NCI-H82 treated with DMSO at 0.1 percent for 48 hours (cell line): ENCODE measurements at regions not wholly inside any gene's neighbourhood (a gene's known extent, or its start where the extent isn't known, plus 50 kb on each side); places are given as distances from the start of the nearest gene placed in this dataset.

Experiments
- DNase-seq: peaks from one replicate; lab custom pipeline; 2025; ENCODE audit not compliant: unreplicated experiment; lab: John Stamatoyannopoulos, UW

GRCh38 chr4:34178476-34178875 is 2065.8 kb downstream of the ARAP2 start:
- no peak for DNase-seq

- no peak for DNase-seq
Measured at GRCh38 chr4:34181311-34181841, 2062.9 kb downstream of the ARAP2 start.

- DNase-seq: no peak
Measured at GRCh38 chr4:34181891-34182290, 2062.4 kb downstream of the ARAP2 start.

GRCh38 chr4:34182306-34182705 is 2062.0 kb downstream of the ARAP2 start:
- DNase-seq: no peak

GRCh38 chr4:34183926-34184325 is 2060.4 kb downstream of the ARAP2 start:
- DNase-seq: no peak

GRCh38 chr4:34187056-34187455 is 2057.3 kb downstream of the ARAP2 start:
- no peak for DNase-seq

- DNase-seq: no peak
Measured at GRCh38 chr4:34191443-34191842, 2052.9 kb downstream of the ARAP2 start.

- DNase-seq: no peak
Measured at GRCh38 chr4:34193451-34194154, 2050.7 kb downstream of the ARAP2 start.

GRCh38 chr4:34194585-34194984 is 2049.7 kb downstream of the ARAP2 start:
- no peak for DNase-seq

GRCh38 chr4:34196375-34196774 is 2047.9 kb downstream of the ARAP2 start:
- DNase-seq: no peak

GRCh38 chr4:34198966-34199365 is 2045.3 kb downstream of the ARAP2 start:
- no peak for DNase-seq

- DNase-seq: no peak
Measured at GRCh38 chr4:34200535-34200934, 2043.8 kb downstream of the ARAP2 start.

GRCh38 chr4:34202154-34202553 is 2042.2 kb downstream of the ARAP2 start:
- no peak for DNase-seq

GRCh38 chr4:34220601-34221000 is 2023.7 kb downstream of the ARAP2 start:
- no peak for DNase-seq

- DNase-seq: no peak
Measured at GRCh38 chr4:34221986-34222385, 2022.3 kb downstream of the ARAP2 start.

- no peak for DNase-seq
Measured at GRCh38 chr4:34236118-34236517, 2008.2 kb downstream of the ARAP2 start.

- DNase-seq: no peak
Measured at GRCh38 chr4:34245276-34245675, 1999.0 kb downstream of the ARAP2 start.

- DNase-seq: no peak
Measured at GRCh38 chr4:34250562-34250961, 1993.8 kb downstream of the ARAP2 start.

GRCh38 chr4:34253239-34253638 is 1991.1 kb downstream of the ARAP2 start:
- DNase-seq: no peak

- DNase-seq: no peak
Measured at GRCh38 chr4:34258176-34258575, 1986.1 kb downstream of the ARAP2 start.

- DNase-seq: no peak
Measured at GRCh38 chr4:34261799-34262314, 1982.5 kb downstream of the ARAP2 start.

GRCh38 chr4:34269613-34270012 is 1974.7 kb downstream of the ARAP2 start:
- no peak for DNase-seq
